EH (cell line): ENCODE measurements at regions not wholly inside any gene's neighbourhood (a gene's known extent, or its start where the extent isn't known, plus 50 kb on each side); places are given as distances from the start of the nearest gene placed in this dataset.
"Not testable (repeated sequence)": the region's sequence is repeated elsewhere in the genome, so short reads cannot be mapped to it uniquely, and the experiment has no call there.

Experiments used
- DNase-seq: peaks from one replicate; pipeline ENCODE4 v3.0.0-alpha.2; 2015; ENCODE audit warnings: low read depth

- DNase-seq = no peak
Observed at GRCh38 chr9:102164247-102164646, 425.8 kb upstream of the GRIN3A start.

- not testable (repeated sequence) for DNase-seq
Observed at GRCh38 chr9:102153081-102153480, 414.6 kb upstream of the GRIN3A start.

GRCh38 chr9:102135768-102136167 is 397.3 kb upstream of the GRIN3A start:
- DNase-seq = no peak

GRCh38 chr9:102124465-102124864 is 386.0 kb upstream of the GRIN3A start:
- DNase-seq = no peak

GRCh38 chr9:102114557-102114956 is 376.1 kb upstream of the GRIN3A start:
- DNase-seq = no peak

- DNase-seq = no peak
Observed at GRCh38 chr9:102113191-102113590, 374.7 kb upstream of the GRIN3A start.

GRCh38 chr9:102106439-102106838 is 368.0 kb upstream of the GRIN3A start:
- no peak for DNase-seq

GRCh38 chr9:102101723-102102122 is 363.3 kb upstream of the GRIN3A start:
- DNase-seq = no peak

GRCh38 chr9:102087141-102087540 is 348.7 kb upstream of the GRIN3A start:
- DNase-seq = no peak

GRCh38 chr9:102085548-102085947 is 347.1 kb upstream of the GRIN3A start:
- no peak for DNase-seq

- no peak for DNase-seq
Observed at GRCh38 chr9:102072059-102072764, 333.8 kb upstream of the GRIN3A start.

- DNase-seq = no peak
Observed at GRCh38 chr9:102069969-102070368, 331.5 kb upstream of the GRIN3A start.

GRCh38 chr9:102054811-102055210 is 316.4 kb upstream of the GRIN3A start:
- no peak for DNase-seq

GRCh38 chr9:102049586-102050246 is 311.3 kb upstream of the GRIN3A start:
- no peak for DNase-seq

- DNase-seq = no peak
Observed at GRCh38 chr9:102047549-102047948, 309.1 kb upstream of the GRIN3A start.

GRCh38 chr9:102044133-102044532 is 305.7 kb upstream of the GRIN3A start:
- no peak for DNase-seq

GRCh38 chr9:102038006-102038405 is 299.6 kb upstream of the GRIN3A start:
- no peak for DNase-seq

- DNase-seq = no peak
Observed at GRCh38 chr9:102035929-102036328, 297.5 kb upstream of the GRIN3A start.

GRCh38 chr9:102032614-102033013 is 294.2 kb upstream of the GRIN3A start:
- DNase-seq = no peak

GRCh38 chr9:102000956-102001355 is 262.5 kb upstream of the GRIN3A start:
- no peak for DNase-seq

GRCh38 chr9:101999441-101999840 is 261.0 kb upstream of the GRIN3A start:
- no peak for DNase-seq

- DNase-seq = no peak
Observed at GRCh38 chr9:101995231-101995630, 256.8 kb upstream of the GRIN3A start.

- DNase-seq = no peak
Observed at GRCh38 chr9:101993771-101994170, 255.3 kb upstream of the GRIN3A start.

GRCh38 chr9:101991926-101992325 is 253.5 kb upstream of the GRIN3A start:
- no peak for DNase-seq
